ENCODE measurements at regions not wholly inside any gene's neighbourhood (a gene's known extent, or its start where the extent isn't known, plus 50 kb on each side); places are given as distances from the start of the nearest gene placed in this dataset.

GRCh38 chr4:125776146-125776545 is 461.4 kb downstream of the FAT4 start:
- TF ChIP-seq ZNF274 (IDR thresholded peaks at IDR 0.05; ENCODE audit: low read depth, low read length) = no peak
- TF ChIP-seq YY1 (IDR thresholded peaks at IDR 0.05; ENCODE audit: insufficient read depth, insufficient read length) = no peak
- no peak for TF ChIP-seq SUZ12 (IDR thresholded peaks at IDR 0.05; ENCODE audit: extremely low read depth, insufficient read depth, insufficient read length)
